ENCODE measurements at regions not wholly inside any gene's neighbourhood (a gene's known extent, or its start where the extent isn't known, plus 50 kb on each side); places are given as distances from the start of the nearest gene placed in this dataset.

DNA sequence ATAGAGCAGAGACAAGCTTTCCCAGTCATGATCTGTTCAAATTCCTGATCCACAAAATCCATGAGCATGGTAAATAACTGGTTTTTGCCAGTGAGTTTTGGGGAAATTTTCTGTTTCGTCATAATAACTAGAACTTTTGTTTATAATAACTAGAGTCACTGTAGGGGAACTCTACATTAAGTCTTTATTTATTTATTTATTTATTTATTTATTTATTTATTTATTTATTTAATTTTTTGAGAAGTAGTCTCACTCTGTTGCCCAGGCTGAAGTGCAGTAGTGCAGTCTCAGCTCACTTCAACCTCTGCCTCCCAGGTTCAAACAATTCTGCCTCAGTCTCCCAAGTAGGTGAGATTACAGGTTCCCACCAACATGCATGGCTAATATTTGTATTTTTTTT lies 1106.8 kb downstream of the AMY1C start:
- DNase-seq, result no peak

DNA sequence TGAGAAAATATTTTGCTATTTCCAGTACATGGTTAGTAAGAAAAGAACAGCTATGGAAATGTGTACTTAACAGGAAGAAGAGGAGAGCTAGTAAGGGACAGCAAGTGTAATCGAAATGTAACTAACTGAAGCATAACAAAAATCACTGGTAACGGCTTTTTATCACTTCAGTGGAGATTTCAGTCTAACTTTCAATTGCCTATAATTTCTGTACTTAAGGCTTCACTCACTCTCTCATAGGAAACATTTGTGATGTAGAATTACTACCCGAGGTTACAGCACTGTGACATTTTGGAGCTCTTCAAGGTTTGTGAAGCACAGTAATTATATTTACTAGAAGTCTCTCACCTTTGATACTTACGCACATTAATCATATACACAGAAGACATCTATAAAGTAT lies 1119.1 kb downstream of the AMY1C start:
- DNase-seq, result no peak

DNA sequence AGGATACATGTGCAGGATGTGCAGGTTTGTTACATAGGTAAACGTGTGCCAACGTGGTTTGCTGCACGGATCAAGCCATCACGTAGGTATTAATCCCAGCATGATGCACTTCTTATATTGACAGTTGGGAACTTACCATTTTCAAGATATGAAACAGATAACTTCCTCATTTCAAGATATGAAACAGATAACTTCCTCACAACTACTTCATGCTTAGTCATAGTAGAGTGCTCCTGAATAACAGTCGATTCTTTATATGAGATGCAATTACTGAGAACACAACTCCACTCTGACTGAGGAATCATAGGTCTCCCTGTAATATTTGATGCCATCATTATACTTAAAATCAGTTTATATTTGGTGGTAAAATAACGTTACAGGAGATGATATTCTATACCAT lies 1124.3 kb downstream of the AMY1C start:
- no peak for DNase-seq

DNA sequence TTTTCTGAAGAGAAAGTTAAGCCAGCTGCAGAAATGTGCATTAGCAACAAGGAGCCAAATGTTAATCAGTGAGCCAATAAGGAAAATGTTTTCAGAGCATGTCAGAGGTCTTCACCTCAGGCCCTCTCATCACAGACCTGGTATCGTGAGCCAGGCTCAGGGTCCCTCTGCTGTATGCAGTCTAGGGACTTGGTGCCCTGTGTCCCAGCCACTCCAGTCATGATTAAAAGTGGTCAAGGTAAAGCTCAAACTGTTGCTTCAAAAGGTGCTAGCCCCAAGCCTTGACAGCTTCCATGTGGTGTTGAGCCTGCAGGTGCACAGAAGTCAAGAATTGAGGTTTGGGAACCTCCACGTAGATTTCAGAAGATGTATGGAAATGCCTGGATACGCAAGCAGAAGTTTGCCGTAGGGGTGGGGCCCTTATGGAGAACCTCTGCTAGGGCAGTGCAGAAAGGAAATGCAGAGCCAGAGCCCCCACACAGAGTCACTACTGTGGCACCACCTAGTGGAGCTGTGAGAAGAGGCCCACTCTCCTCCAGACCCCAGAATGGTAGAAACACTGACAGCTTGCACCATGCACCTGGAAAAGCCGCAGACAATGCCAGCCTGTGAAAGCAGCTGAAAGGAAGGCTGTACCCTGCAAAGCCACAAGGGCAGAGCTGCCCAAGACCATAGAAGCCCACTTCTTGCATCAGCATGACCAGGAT lies 1128.7 kb downstream of the AMY1C start:
- DNase-seq, result no peak

DNA sequence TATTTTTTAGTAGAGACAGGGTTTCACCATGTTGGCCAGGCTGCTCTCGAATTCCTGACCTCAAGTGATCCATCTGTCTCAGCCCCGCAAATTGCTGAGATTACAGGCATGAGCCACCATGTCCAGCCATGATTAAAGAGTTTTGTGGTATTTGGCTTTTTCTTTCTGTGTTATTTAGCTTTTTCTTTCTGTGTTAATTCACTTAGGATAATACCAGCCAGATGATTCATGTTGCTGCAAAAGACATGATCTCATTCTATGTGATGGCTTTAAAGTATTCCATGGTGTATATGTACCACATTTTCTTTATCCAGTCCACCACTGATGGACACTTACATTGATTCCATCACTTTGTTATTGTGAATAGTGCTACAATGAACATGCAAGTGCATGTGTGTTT lies 1135.2 kb downstream of the AMY1C start:
- DNase-seq, result no peak

DNA sequence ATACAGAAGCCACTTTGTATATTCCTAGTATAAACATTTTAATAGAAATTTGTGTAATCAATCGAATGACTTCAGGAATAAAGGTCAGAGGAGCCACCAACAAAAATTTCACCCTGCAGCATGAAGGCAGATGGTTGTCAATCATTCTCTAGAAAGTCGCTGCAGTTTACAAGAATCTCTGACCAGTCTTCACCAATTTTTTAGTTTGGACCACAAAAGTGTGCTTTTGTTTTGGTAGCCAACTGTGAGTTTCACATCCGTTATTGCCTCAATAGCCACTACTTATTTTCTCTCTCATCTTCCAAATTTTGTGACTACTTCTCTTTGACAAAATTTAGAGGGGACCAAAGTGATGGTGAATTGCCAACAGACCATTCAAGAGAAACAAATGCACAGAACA lies 1155.6 kb downstream of the AMY1C start:
- no peak for DNase-seq

DNA sequence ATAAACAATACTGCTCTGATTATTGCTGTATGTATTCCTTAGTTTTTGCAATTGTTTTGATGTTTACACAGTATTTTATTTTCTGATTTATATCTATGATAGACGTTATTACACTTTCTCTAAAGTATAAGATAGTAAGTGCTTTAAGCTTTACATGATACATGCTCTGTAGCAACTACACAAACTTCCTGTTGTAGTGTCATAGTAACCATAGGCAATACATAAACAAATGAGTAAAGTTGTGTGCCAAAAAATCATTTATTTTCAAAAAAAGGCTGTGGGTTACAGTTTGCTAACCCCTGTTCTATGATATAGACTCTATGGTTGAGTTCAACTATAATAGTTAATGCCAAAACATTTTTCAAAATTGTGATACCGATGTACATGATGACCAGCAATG lies 1156.4 kb downstream of the AMY1C start:
- DNase-seq, result no peak

DNA sequence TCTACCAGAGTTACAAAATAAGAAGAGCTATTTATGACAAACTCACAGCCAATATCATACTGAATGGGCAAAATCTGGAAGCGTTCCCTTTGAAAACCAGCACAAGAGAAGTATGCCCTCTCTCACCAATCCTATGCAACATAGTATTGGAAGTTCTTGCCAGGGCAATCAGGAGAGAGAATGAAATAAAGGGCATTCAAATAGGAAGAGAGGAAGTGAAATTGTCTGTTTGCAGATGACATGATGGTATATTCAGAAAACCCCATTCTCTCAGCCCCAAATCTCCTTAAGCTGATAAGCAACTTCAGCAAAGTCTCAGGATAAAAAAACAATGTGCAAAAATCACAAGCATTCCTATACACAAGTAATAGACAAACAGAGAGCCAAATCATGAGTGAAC lies 1169.5 kb downstream of the AMY1C start:
- DNase-seq, result no peak

DNA sequence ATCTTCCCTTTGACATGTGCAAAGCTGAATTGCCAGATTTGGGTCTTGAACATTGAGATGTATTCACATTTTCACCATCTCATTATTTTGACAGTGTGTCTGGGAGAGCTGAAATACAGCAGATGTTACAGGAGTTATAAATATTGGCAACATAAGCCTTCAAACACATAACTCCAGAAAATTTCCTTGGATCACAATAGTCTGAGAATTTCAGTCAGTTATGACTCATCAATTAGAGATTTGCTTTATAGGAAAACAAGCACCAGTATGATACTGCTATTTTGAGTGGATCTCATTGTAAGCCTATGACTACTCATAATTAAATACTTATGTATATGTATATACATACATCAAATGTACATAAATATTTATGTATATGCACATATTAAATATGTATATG lies 1171.8 kb downstream of the AMY1C start:
- no peak for DNase-seq

DNA sequence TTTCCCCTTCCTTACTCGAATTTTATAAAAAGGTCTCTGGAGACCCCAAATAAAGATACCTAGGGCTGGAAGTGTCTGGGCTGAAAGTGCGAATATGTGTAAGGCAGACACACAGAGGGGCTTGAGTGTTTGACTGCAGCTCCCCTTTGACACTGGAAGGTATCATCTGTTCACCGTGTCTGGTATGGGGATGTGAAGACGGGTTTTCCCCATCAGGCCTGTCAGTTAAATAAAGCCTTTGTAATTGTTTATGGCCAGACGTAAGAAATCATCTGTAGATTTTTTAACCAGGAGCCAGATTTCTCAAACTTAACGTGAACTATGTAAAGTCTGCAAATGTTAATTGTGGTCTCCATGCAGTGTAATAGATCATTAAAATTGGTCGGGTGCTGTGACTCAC lies 1173.4 kb downstream of the AMY1C start:
- DNase-seq, result no peak

DNA sequence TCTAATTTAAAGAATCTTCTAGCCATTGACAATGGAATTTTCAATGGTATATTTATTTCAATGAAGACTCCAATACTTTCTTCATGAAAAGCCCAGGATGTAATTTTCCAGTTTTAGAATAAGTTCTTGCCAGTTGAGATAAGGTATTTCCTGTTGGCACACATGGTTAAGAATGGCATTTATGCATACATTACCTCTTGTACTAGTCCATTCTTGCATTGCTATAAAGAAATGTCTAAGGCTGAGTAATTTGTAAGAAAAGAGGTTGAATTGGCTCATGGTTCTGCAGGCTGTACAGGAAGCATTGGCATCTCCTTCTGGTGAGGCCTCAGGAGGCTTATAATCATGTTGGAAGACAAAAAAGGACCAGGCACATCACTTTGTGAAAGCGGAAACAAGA lies 1179.6 kb downstream of the AMY1C start:
- DNase-seq, result no peak

DNA sequence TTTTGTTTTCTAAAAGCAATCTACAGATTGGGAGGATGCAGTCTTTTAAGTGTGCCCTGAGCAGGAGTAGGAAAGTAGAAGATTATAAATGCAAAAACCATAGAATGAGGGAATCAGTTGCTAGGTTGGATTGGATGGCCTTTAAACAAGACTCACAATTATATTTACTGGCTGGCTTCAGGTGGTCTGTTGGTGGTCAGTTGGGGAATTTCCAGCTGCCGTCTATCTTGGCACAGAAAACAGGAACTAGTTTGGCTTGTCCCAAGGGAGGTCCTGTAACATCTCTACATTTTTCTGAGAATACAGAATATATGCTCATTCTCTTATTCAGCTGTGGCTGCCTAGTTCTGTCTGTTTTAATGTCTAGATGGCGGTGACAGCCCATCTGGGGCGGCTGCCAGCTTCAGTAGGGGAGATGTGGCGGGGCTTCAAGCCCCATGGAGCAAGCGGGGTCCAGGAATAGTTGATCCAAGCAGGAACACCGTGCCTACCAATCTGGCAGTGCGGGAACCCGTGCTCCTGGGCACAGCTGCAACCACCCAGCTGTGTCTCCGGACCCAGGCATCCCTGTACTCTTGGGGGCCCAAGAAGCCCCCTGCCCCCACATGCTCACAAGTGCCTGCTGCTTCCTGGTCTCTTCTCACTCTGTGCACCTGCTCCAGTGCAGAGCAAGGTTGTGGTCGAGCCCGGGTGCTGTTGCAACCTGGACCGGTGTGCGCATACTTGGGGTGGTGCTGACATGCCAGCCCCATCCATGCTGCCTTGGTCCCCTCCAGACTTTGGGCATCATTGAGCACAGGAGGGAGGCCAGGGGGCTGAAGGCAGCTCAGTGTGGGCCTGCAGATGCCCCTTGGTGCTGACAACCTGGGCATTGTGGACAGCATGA lies 1182.6 kb downstream of the AMY1C start:
- DNase-seq, result no peak

DNA sequence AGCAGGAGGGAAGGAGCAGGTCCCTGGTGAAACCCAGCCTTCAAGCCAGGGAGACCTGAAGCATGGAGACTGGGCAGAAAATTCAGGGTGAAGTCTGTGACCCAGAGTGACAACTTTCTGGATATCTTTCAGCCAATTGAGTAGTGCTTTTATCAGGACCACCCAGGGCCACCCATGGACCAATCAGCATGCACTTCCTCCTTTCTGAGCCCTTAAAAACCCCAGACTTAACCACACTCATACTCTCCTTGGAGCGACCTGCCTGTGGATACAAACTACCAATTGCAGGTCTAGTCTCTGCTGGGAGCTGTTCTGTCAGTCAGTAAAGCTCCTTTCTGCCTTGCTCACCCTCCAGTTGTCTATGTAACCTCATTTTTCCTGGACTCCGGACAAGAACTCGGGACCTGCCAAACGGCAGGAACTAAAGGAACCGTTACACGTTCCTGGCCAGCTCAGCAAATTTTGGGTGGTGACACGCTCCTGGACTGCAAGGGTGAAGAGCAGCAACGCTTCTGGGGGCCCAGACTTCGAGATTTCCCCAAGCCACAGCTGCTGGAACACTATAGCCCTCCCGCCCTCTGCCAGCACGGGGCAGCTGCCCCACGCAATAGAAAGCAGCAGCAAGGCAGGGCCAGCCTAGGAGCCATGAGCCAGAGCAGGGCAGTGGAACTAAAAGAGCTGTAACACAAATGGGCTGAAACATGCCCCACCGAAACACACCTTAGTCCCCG lies 1183.4 kb downstream of the AMY1C start:
- no peak for DNase-seq

DNA sequence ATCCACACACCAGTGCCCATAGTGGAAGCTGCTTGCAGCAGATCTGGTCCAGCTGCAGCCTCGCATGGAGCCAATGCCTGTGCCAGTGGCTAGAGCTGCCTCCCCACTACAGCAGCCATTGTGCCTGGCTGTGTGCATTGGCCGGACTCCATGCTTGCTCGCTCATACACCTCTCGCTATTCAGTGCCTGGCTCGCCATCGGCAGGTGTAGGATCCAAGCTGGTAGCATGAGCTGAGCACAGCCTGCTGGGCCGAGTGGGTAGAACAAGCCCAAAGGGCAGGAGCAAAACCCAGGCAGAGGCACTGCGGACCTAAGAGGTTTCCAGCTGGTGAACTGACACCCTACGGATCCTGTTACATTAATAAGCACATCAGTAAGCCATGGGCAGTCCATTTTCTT lies 1184.1 kb downstream of the AMY1C start:
- DNase-seq, result no peak

DNA sequence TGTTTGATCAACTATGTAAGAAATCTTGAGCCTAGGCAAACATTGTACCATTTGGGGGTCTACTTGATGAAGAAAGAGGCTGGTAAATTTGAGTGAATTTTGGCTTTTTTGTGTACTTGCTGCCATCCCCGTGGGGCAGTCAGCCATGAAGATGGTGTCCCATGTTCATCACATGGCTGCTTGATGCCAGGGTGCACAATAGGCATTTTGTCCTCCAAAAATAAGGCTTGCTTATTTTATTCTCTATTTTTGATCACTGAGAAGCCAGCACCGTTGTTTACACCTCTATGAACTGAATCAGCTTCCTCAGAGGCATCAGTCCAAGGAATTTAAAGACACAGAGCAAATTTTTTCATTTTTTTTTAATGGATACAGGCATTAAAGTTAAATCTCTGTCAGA lies 1195.7 kb downstream of the AMY1C start:
- DNase-seq, result no peak

DNA sequence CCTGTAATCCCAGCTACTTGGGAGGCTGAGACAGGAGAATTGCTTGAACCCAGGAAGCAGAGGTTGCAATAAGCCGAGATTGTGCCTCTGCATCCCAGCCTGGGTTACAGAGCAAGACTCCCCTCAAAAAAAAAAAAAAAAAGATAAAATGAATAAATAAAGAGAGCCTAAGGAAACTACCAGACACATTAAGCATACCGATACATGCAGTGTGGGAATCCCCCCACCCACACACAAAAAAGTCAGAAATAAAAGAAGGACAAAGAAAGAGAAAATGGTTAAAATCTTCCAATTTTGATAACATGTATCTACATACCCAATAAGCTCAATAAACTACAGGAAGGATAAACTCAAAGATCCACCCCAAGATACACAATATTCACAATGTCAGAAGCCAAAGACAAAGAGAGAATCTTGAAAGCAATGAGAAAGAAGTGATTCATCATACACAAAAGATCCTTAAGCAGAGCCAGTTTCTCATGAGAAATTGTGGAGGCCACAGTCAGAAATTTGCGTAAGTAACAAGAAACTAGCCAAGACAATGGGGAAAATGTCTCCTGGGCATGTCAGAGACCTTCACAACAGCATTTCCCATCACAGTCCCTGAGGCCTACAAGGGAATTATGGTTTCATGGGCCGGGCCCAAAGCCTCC lies 1197.0 kb downstream of the AMY1C start:
- no peak for DNase-seq

DNA sequence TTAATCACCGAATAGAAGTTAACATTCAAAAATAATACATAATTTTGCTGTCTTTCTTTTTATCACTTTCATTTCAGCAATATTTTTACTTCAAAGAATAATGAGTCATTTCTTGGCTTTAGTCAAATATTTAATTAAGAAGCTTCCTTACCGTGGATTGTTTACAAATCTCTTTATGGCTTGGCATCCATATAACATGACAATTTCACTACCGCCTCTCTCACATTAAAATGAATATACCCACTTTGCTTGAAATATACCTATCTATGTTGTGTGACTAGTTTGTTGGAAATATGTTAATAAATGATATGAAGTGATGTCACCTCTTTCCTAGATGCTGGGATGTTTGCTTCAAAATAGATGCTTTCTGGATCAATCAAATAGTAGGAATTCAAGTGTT lies 1203.9 kb downstream of the AMY1C start:
- no peak for DNase-seq

DNA sequence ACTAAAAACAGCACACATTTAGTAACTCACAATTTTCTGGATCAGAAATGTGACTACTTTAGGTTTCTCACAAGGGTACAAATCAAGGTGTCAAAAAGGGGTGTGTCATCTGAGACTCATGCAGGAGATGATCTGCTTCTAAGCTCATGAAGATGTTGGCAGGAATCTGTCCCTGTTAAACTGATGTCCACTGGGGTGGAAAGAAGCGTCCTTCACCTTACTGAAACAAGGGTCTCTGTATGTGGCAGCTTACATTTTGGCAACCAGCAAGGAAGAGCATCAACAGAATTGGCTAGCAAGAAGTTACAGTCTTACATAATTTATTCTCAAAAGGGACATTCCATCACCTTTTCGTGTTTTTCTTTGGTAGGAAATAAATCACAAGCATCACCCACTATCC lies 1223.8 kb downstream of the AMY1C start:
- no peak for DNase-seq

DNA sequence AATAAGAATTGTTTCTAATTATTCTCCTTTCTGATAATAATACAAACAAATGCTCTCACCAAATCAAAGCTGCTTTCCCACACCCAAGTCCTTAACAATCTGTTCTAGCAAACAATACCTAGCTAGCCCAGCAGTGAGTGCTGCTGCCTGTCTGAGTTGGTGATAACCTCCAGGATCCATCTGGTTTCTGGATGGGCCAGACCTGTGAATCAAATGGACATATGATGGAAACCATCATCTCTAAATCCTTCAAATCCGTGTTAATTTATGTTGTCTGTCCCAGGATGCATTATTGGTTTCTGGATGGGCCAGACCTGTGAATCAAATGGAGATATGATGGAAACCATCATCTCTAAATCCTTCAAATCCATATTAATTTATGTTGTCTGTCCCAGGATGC lies 1230.0 kb downstream of the AMY1C start:
- DNase-seq, result no peak

DNA sequence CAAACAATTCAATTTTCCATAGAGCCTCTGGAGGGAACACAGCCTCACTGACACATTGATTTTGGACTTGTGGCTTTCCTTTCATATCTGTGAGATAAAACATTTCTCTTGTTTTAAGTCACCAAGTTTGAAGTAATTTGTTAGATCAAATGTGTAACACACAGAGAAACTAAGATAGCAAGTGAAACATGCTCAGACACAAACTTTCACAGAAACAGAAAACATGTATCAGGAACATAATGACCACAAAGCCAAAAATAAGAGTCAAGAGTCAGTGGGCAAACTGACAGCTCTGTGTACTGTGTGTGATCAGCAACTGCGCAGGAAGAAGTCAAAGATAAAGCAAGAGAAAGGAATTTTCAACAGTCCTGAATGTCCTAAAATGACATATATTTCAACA lies 1237.5 kb downstream of the AMY1C start:
- DNase-seq, result no peak

DNA sequence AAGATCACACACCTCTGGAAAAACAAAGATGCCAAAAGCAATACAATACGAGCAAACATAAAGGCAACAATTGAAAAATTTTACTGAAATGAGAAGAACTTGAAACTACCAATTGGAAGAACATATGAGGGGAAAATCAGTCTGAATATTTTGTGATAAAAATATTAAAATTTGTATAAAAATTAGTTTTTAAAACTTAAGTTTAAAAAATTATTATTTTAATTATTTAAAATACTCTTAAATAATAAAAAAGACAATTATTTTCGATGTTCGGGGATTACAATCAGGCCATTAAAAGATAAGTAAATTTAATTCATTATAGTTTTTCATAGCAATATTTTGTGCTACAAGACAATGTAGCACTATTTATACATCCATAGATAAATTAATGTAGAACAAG lies 1239.3 kb downstream of the AMY1C start:
- DNase-seq, result no peak

DNA sequence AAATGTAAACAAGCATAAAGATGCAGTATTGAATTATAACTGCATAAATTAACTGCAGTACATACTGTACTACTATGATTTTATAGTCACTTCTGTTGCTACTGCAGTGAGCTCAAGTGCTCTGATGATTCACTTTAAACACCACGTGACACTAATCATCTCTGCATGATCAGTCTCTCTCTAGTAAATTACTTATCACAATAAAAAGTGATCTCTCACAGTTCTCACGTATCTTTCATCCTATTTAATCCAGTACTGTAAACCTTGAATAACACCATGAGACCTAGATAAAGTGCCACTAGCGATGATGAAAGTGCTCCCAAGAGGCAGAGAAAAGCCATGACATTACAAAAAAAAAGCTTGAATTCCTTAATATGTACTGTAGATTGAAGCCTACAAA lies 1242.0 kb downstream of the AMY1C start:
- no peak for DNase-seq

DNA sequence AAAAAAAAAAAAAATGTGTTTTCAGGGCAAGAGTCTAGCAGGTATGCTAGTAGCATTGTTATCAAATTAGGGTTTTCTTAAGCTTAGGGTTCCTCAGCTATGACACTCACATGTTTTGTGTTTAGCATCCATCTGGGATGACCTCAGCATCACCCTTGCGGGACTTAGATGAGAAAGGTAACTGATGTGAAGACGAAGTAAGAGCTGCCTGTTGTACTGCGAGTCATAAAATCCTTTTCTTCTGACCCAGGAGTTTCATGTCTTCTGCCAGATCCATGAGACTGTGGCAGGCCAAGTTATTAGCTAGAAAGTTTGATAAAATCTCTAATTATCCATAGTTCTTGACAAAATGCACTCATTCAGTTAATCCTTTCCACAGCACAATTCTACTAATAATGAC lies 1251.1 kb downstream of the AMY1C start:
- DNase-seq, result no peak

Data from GOT3 (cell line).